Left lobe of liver (tissue), 2 donors: ENCODE measurements at regions not wholly inside any gene's neighbourhood (a gene's known extent, or its start where the extent isn't known, plus 50 kb on each side); places are given as distances from the start of the nearest gene placed in this dataset.
"Not testable (repeated sequence)": the region's sequence is repeated elsewhere in the genome, so short reads cannot be mapped to it uniquely, and the experiment has no call there.

Experiments
- ATAC-seq: fragments of 200-7000 bp; cut with Tn5 transposase; one replicate; pipeline ENCODE4 v1.9.1; 2020; ENCODE audit warnings: mild to moderate bottlenecking, moderate library complexity
- DNase-seq: peaks from one replicate; pipeline ENCODE4 v3.0.0-alpha.2; 2020; ENCODE audit warnings: low spot score
- donor health status: DM: no; HTN: no; CAD: no; lungs with moderate emphysema.
- donor health status: DM: no; HTN: yes; CAD: no.

DNA sequence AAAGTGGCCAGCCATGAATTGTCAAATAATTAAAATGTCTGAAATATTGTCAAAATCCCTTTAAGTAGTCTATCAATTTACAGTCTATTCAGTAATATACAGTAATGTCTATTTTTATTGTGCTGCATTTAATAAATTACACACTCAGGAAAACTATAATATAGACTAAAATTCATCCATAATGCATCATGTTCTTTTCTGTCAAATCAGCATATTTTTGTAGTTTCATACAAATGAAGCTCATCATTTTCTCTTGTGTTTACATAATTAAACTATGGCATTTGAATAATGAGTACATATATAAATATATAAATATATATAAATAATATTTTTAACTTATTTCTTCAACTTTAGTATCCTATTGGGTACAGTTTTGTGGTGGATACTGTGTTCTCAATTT is 868.7 kb upstream of the CHORDC1 start:
- ATAC-seq = no peak
- DNase-seq = no peak

DNA sequence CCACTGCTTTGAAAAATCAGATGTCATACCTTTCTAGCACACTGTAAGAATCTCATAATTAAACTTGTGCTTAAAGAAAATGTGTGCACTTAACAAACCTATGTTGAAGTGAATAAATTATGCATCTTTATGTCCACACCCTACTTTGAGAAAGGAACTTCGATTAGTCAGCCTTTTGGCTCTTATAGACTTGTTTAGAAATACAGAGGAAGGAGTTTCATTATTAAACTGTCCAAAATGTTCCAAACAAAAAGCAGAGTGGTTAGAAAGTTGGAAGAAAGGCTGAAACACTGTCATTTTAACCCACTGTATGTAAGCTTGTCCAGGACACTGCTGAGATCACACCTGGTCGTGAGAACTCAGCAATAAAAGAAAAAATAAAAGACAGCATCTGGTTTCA is 863.2 kb upstream of the CHORDC1 start:
- DNase-seq (no peak), ATAC-seq (no peak)

DNA sequence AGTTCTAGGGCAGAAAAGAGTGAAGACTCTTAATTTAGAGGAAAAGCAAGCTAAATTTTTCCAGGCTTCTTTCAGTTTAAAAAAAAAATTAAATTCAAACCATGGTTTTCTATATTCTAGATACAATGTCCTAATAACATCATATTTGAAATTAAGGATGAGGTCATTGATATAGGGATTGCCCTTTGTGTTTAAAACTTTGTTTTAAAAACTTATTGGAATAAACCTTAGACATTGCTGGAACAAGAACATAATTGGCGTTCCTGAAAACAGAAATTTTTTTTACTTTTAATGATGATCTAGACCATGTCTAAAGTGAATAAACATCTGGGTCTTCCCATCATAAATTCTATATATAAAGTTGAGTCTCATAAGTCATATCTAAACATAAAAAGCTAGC is 859.4 kb upstream of the CHORDC1 start:
- ATAC-seq (no peak), DNase-seq (no peak)

DNA sequence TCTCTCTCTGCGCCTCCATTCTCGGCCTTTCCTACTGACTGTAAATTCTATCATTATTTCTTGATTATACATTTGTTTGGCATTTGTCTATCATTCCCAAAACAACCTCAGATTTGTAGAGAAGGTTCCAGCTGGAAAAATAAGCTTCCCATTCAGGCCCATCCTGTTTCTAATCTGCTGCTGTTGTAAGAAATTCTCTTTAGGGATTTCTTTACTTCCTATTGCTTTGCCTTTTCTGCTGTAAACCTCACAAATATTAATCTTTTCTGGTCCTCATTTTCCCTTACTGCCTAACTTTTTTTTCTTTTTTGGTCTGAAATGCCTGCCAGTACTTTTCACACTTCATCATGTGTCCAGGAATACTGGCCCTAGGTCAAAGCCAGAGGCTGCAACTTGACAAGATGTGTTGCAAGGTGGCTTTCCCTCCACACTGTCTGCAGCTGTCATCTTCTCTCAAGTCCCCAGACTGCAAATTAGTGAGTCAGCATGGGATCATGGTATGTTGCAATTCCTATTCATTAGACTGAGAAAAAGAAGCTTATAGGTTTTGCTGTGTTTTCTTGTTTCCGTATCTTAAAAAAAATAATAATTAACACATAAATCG is 858.7 kb upstream of the CHORDC1 start:
- no peak for ATAC-seq
- no peak for DNase-seq

DNA sequence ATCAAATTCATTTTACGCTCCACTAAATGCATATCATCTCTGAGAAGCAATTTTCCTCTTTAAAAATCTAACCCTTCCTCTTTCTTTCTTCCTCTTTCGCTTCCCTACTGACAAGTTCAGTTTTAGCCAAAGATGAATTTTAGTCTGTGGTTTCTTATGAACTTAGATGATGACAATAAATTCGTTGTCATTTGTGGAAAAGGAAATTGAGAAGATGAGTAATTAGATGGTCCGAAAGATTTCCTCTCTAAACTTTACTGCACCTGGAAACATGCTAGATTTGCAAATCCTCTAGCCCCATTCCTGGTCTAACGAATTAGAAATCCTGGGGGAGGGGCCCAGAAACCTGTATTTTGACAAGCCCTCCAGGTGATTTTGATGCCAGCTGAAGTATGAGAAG is 855.4 kb upstream of the CHORDC1 start:
- ATAC-seq = no peak
- no peak for DNase-seq

DNA sequence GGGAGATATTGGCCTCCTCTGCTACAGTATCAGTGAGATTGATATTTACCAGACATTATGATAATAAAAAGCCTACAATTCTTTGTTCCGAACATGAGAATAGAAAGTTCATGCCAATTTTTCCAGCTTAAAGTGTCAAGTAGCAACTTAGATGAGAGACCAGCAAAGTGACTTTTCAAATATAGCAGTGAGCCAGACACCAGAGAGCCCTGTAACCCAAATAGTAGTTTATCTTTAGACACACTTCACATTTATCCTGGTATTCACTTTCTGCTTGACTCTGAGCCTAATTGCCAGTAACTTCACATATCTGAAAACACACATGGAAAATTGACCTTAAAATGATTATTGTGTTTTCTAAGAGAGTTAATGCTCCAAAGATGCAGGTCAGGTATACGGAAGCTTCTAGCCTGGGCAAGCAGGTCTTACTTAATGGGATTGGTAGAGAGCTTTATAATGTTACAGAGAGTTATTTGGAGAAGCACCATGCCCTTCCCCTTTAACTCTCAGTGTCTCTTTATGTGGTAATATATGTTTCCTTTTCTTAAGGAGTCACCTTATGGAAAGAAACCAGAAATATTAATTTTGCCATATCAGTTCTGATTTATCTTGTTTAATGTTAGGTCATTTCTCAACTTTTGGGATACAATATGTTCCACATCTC is 852.3 kb upstream of the CHORDC1 start:
- no peak for DNase-seq
- no peak for ATAC-seq

DNA sequence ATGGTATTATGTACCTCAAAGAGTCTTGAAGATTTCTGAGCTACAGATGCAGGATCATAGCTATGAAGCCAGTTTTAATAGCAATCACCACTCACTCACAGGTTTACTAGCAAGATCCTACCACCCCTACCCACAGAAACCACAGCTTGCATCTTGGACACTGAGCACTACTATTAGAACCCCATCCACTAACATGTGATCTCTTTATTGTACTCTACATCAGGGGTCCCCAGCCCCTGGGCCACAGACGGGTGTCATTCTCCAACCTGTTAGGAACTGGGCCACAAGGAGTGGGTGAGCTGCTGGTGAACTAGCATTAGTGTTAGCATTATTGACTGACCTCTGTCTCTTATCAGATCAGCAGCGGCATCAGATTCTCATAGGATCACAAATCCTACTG is 844.8 kb upstream of the CHORDC1 start:
- ATAC-seq = no peak
- no peak for DNase-seq

DNA sequence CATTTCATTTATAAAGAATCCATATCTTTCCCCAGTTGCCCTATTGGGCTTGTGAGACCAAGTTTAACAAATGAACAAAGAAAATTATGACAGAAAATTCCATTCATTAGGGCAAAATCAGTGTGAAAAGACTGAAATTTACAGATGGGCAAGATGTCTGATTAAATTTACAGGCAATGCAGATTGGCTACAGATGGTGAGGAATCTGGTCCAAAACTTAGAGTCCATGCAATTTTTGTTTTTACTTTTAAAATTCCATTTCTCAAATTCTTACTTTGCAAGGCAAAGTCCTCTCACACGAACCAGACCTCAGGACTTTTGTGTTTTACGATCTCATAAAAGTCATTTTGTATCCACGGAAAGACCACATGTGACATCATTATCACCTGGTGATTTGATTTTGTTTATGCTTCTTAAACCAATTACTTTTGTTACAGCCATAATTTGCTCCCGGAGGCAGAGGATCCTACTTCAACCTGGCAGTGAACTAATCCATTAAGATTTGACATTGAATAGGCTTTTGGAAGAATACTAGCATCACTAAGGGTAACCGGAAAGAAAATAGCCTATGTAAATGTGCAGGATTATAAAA is 843.7 kb upstream of the CHORDC1 start:
- DNase-seq (no peak), ATAC-seq (no peak)

DNA sequence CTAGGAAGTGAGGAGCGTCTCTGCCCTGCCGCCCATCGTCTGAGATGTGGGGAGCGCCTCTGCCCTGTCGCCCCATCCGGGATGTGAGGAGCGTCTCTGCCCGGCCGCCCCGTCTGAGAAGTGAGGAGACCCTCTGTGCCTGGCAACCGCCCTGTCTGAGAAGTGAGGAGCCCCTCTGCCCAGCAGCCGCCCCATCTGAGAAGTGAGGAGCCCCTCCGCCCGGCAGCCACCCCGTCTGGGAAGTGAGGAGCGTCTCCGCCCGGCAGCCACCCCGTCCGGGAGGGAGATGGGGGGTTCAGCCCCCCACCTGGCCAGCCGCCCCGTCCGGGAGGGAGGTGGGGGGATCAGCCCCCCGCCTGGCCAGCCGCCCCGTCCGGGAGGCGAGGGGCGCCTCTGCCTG is 840.5 kb upstream of the CHORDC1 start:
- DNase-seq, ATAC-seq: not testable (repeated sequence)

DNA sequence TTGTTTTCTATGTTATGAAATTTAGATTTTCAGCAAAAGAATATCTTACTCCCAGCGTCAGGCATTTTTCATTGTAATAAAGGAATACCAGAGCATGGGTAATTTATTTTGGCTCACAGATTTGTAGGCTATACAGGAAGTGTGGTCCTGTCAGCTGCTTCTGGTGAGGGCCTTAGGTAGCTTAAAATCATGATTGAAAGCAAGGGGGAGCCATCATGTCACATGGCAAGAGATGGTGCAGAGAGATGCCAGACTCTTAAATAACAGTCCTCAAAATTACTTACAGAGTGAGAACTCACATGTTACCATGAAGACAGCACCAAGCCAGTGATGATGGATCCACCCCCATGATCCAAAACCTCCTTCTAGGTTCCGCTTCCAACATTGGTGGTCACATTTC is 825.0 kb upstream of the CHORDC1 start:
- ATAC-seq (no peak), DNase-seq (no peak)

DNA sequence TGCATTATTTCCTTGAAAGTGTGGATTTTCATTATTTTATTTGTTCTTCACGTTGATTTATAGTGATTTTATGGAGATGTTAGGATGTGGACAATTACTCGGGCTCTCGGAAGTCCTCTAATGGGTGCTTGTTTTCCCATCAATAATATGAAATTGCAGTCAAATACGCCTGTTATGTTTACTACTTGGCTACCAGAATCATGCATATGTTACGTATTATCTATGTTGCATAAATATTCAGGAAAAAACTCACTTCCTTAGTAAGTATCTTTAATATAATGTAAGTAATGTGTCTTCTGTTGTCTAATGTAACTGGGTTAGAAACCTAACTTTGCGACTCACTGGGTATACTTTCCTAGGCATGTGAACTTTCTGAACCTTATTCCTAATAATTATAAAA is 823.4 kb upstream of the CHORDC1 start:
- ATAC-seq (no peak), DNase-seq (no peak)

DNA sequence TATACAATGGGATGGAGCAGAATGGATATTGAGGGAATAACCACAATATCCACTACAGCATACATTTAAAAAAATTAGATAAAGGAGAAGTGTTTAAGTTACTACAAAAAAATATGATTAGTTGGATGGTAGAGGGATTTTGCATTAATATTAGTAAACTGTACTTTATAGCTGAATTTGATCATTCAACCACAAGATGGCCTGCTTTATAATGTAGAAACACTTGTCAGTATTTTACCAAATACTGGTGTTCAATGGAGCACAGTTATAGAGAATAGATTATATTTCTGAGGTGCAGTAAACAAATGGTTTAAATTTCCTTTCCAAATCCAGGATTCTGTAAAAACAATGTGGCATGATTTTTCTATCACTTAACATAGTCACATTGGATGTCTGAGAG is 818.8 kb upstream of the CHORDC1 start:
- ATAC-seq = no peak
- no peak for DNase-seq

DNA sequence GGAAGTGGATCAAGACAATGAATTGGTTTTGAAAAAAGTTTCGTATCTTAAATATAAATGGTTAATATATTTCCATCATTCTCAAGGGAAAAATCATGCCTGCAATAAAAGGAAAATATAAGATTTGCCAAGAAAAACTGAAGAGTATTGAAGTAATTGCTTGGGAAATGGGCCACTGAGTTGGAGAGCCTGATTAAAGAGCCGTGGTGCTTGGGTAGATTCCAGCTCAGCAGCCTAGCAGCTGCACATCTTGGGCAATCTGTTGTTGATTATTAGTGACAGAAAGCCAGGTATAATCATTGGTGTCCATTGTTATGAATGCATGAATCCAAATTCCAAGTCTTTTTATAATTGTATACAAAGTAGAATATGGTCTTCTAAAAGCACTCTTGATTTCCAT is 800.9 kb upstream of the CHORDC1 start:
- DNase-seq = no peak
- ATAC-seq = no peak

DNA sequence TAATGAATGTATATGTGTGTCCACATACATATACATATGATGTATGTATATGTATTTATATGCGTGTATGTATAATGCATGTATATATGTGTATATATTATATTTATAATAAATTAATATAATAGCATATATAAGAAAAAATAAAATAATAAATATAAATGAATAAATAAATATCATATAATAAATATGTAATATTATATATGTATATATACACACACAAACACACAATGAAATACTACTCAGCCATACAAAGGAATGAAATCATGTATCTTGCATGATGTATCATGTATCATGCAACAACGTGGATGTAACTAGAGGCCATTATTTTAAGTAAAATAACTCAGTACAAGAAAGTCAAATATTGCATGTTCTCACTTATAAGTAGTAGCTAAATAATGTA is 788.7 kb upstream of the CHORDC1 start:
- no peak for ATAC-seq
- no peak for DNase-seq

DNA sequence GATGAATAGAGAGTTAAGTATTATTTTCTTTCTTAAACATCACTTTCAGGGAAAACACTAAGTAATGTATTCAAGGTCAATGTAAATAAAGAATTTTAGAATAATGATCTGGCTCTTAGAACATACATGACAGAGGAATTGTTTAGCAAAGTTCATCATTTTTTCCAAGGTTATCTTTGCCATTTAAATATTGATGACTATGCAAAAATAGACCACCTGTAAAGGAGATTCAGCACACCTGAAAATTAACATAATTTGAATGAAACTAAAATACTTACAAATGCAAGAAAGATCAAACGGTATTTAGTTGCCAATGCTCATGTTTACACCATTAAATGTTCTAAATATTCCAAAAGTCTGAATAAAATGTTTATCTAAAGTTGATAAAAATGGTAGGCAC is 782.6 kb upstream of the CHORDC1 start:
- ATAC-seq (no peak), DNase-seq (no peak)

DNA sequence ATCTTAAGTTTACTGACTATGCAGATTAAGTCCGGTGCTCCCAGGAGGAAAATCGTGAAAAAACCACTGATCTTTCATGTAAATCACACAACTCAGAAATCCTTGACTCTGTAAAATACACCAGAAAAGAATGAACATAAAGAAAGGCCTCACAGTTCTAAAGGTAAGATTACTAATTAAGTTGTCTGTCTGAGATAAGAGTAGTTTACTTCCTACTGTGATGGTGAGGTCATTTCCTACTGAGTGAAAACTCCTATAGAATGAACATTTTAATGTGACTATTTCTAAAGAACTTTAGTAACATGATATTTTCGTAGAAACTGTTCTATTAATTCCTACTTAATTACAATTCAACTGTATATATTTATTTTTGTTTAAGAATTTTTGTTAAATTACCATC is 774.4 kb upstream of the CHORDC1 start:
- DNase-seq (no peak), ATAC-seq (no peak)

DNA sequence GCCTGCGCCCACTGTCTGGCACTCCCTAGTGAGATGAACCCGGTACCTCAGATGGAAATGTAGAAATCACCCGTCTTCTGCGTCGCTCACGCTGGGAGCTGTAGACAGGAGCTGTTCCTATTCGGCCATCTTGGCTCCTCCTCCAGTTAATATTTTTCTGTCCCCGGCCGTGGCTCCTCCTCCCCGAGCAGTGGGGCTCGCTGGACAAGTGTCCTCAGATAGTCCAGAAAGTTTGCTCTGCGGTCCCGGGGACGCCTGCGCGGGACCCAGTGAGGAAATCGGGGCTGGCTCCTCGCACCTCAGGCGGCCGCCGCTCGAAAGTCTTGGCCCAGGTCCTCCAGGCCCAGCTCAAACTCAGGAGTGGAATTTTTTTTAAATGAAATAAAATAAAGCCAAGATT is 749.3 kb upstream of the CHORDC1 start:
- peak; percentile 54 for ATAC-seq
- not testable (repeated sequence) for DNase-seq

DNA sequence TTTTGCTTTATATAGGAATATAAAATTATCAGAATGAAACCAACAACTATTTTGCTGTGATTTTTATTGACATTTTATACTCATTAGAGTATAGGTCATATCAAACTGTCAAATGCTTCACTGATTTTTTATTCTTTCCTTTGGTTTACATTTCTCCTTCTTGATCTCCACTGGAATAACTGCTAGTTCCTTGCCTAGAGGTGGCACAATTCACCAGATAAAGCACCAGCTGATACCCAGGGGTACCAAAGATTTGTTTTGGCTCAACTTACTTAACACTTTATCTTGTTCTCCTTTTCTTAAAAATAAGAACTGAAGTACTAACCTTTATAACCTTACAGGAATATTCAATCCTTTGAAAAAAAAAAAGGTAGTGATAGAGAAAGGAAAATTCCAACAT is 725.1 kb upstream of the CHORDC1 start:
- ATAC-seq (no peak), DNase-seq (no peak)

DNA sequence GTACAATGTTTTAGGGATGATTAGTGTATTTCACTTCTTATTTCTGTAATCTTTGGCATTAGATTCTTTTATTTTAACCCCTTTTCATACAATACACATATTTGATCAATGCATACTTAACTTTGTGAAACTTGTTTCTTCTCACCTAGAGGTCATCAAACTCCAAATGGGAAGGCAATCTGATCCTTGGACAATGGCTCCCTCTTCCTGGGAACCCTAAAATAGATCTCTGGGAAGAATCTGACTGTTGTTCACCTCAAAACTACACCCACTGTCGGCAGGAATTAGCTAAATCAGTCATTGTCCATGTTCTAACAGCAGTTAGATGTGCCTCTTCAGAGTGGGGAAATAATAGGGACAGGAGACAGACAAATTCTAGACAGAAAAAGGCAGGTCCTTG is 707.4 kb upstream of the CHORDC1 start:
- ATAC-seq = no peak
- DNase-seq = no peak

DNA sequence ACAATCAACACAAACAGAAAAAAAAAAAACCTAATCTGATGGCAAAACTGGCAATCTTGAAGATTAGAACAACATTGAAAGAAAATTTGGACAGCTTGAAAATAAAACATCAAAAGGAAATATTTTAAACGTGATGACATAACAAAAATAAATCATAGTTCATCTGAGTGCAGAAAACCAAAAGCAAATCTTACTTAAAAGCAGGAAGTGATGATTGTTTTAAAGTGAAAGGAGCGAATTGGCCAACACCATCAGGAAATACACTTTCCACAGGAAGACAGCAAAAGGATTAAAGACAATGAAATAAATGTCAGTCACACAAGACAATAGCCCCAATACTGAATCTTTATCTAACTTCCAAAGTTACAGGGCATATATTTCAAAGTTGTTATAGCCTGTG is 696.5 kb upstream of the CHORDC1 start:
- DNase-seq (no peak), ATAC-seq (no peak)

DNA sequence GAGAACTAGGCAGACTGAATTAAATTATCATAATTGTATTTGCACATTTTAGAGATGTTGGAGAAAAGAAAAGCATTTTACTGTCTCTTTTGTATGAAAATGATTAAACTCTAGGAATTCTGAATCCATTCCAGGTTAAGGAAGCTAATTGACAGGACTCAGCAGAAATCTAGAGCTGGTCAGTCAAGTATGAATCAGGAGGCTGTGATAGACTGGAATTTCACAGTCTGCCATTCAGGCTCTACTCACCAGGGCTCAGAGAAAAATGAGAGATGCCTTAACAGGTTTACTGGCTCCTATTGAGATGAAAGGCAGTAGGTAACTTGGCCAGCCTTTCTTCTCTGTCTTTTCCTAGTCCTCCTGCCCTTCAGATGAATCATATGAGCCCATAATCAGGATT is 693.9 kb upstream of the CHORDC1 start:
- ATAC-seq (no peak), DNase-seq (no peak)

DNA sequence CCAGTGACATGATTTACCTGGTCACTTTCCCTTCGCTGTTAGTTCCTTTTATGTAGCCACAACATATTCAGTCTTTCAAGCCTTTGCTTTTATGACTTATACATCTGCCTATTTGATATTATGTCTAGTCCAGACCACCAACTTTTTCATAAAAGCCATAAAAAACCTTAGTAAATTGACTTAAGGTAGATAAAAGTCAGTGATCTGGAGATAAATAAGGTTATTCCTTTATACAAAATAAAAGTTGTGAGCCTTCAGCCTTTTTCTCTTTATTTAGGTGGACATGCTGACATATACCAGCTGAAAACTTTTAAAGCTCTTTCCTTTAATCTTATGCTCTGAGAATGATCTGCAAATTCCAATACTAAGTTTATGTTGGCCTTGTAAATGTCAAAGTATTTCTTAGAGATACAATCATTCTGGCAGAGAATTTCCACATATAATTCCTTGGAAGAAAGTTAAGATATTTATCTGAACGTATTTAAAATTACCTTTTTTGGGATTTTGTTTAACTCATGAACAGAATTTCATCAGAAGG is 690.4 kb upstream of the CHORDC1 start:
- no peak for ATAC-seq

DNA sequence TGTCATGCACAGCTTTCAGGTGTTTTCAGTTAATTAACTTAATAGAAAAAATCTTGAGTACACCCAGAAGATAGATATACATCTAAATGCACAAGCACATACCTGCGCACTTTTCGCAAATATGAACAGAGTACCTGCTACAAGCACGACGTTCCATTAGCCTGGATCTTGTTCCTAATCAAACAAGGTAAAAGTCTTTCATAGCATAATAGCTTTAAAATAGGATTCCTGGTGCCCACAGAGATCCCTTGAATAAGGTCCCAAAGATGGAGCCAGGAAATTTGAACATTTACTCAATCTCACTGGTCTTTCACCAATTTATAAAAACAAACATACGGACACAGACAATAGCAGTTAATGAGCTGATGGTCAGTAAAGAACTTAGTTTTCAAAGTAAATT is 689.8 kb upstream of the CHORDC1 start:
- ATAC-seq = no peak
- no peak for DNase-seq

More for the DNA sequence above, 690.4 kb upstream of the CHORDC1 start:
- no peak for DNase-seq
